MCF 10A (cell line): ENCODE measurements at regions not wholly inside any gene's neighbourhood (a gene's known extent, or its start where the extent isn't known, plus 50 kb on each side); places are given as distances from the start of the nearest gene placed in this dataset.
"Not testable (repeated sequence)": the region's sequence is repeated elsewhere in the genome, so short reads cannot be mapped to it uniquely, and the experiment has no call there.

Source experiments
- BruUV-seq: library from RNA; stranded (reverse); fragments of 400-500 nt; replicated peaks from 2 replicates; lab custom pipeline; 2021; lab: Mats Ljungman, UMichigan
- CTCF ChIA-PET: fragments of 300-600 bp; sonication (Branson Sonifier 250); formaldehyde crosslinking; extraction: SDS; loops from one replicate; lab custom pipeline; 2021; ENCODE audit warnings: antibody characterized with exemption, inconsistent platforms; lab: Yijun Ruan, JAX
- POLR2A ChIA-PET: fragments of 300-600, 350-650 bp; sonication (Branson Sonifier 250); formaldehyde crosslinking; extraction: SDS; loops from one replicate; lab custom pipeline; 2020; ENCODE audit warnings: antibody characterized with exemption, inconsistent platforms; lab: Yijun Ruan, JAX
- DNase-seq: peaks from one replicate; pipeline ENCODE4 v3.0.0-alpha.2; 2018; ENCODE audit not compliant: unreplicated experiment
- H3K27ac Mint-ChIP-seq: one replicate; pipeline ENCODE4 v1.8.0; 2022; ENCODE audit warnings: mild to moderate bottlenecking, low read depth, mixed read lengths; ENCODE audit not compliant: unreplicated experiment
- H3K27me3 Mint-ChIP-seq: one replicate; pipeline ENCODE4 v1.8.0; 2022; ENCODE audit warnings: mixed read lengths; ENCODE audit not compliant: insufficient read depth, unreplicated experiment
- H3K36me3 Mint-ChIP-seq: one replicate; pipeline ENCODE4 v1.8.0; 2022; ENCODE audit warnings: mild to moderate bottlenecking, moderate library complexity, mixed read lengths; ENCODE audit not compliant: insufficient read depth, unreplicated experiment
- H3K4me1 Mint-ChIP-seq: one replicate; pipeline ENCODE4 v1.8.0; 2022; ENCODE audit warnings: mixed read lengths; ENCODE audit not compliant: insufficient read depth, unreplicated experiment
- H3K4me3 Mint-ChIP-seq: one replicate; pipeline ENCODE4 v1.8.0; 2022; ENCODE audit warnings: mild to moderate bottlenecking, moderate library complexity, mixed read lengths; ENCODE audit not compliant: unreplicated experiment
- H3K9me3 Mint-ChIP-seq: one replicate; pipeline ENCODE4 v1.8.0; 2022; ENCODE audit warnings: mixed read lengths; ENCODE audit not compliant: unreplicated experiment
- CTCF ChIP-seq: fragments of 200-600 bp; IDR thresholded peaks from one replicate; pipeline ENCODE4 v1.8.0; 2022; ENCODE audit warnings: antibody characterized with exemption, mild to moderate bottlenecking; ENCODE audit not compliant: unreplicated experiment
- intact Hi-C: fragments of 100-400 bp; cut with micrococcal nuclease; formaldehyde crosslinking; loops from 2 replicates; pipeline ENCODE4 v1.14.1; 2022

GRCh38 chr5:18799482-18800128 is 1165.3 kb downstream of the TAF11L14 start:
- CTCF ChIA-PET = no interaction called here

GRCh38 chr5:18800293-18801025 is 1166.2 kb downstream of the TAF11L14 start:
- intact Hi-C loops = no loop called here
- POLR2A ChIA-PET = no interaction called here
- peaks cover 16% of the 10 kb centered on the region for H3K9me3 Mint-ChIP-seq
- DNase-seq = no peak
- no peaks in the 10 kb centered on the region for H3K27me3 Mint-ChIP-seq
- no peak overlapping the region for H3K27ac Mint-ChIP-seq
- H3K4me3 Mint-ChIP-seq = no peak overlapping the region
- peaks cover 2% of the 10 kb centered on the region for H3K4me1 Mint-ChIP-seq
- CTCF ChIA-PET = no interaction called here
- no TSS peak for BruUV-seq
- no peaks in the 10 kb centered on the region for H3K36me3 Mint-ChIP-seq
- no peak for TF ChIP-seq CTCF

More at GRCh38 chr5:18799482-18800128, 1165.3 kb downstream of the TAF11L14 start:
- Mint-ChIP-seq H3K27me3 (no peaks in the 10 kb centered on the region), H3K4me3 (no peak overlapping the region), H3K9me3 (peaks cover 16% of the 10 kb centered on the region), H3K27ac (no peak overlapping the region), H3K4me1 (no peaks in the 10 kb centered on the region), H3K36me3 (no peaks in the 10 kb centered on the region)
- intact Hi-C loops = no loop called here
- DNase-seq = no peak
- BruUV-seq = no TSS peak
- TF ChIP-seq CTCF = no peak
- POLR2A ChIA-PET = no interaction called here

- CTCF ChIA-PET, H3K27ac Mint-ChIP-seq, BruUV-seq, H3K4me3 Mint-ChIP-seq, intact Hi-C loops, H3K27me3 Mint-ChIP-seq, H3K36me3 Mint-ChIP-seq, DNase-seq, H3K4me1 Mint-ChIP-seq, POLR2A ChIA-PET: not testable (repeated sequence)
- peaks cover 16% of the 10 kb centered on the region for H3K9me3 Mint-ChIP-seq
Observed at GRCh38 chr5:18801413-18801812, 1167.2 kb downstream of the TAF11L14 start.

GRCh38 chr5:18802336-18802735 is 1168.1 kb downstream of the TAF11L14 start:
- Mint-ChIP-seq H3K4me3 (no peak overlapping the region), H3K9me3 (peaks cover 16% of the 10 kb centered on the region), H3K4me1 (peaks cover 5% of the 10 kb centered on the region), H3K27ac (no peak overlapping the region), H3K27me3 (no peaks in the 10 kb centered on the region), H3K36me3 (no peaks in the 10 kb centered on the region)
- DNase-seq = peak; percentile 3
- ChIA-PET POLR2A (interaction anchor here (0.6 kb wide), 1 partner anchor 521 kb away, joined by 3 read pairs; no protein-coding TSS in a partner anchor), CTCF (no interaction called here)
- intact Hi-C loops = no loop called here
- no peak for TF ChIP-seq CTCF
- no TSS peak for BruUV-seq
